GM23338 (cell line): ENCODE measurements at regions not wholly inside any gene's neighbourhood (a gene's known extent, or its start where the extent isn't known, plus 50 kb on each side); places are given as distances from the start of the nearest gene placed in this dataset.

ENCODE experiments used
- ATAC-seq: fragments of 200-7000 bp; cut with Tn5 transposase; 3 replicates; pipeline ENCODE4 v1.9.1; 2020
- DNase-seq: peaks from one replicate; pipeline ENCODE4 v3.0.0-alpha.2; 2015; ENCODE audit warnings: low spot score
- H2AFZ ChIP-seq: fragments of 200-600 bp; sonication (generic); 2 replicates; pipeline ENCODE4 v1.8.0; 2016; ENCODE audit warnings: antibody characterized with exemption, mild to moderate bottlenecking, moderate library complexity
- H3F3A ChIP-seq: fragments of 200-600 bp; sonication (generic); replicated peaks from 2 replicates; pipeline ENCODE4 v1.8.0; 2017; ENCODE audit warnings: antibody characterized with exemption, mixed run types, low read depth
- H3K27ac ChIP-seq: fragments of 200-600 bp; sonication (generic); 2 replicates; pipeline ENCODE4 v1.6.1; 2016; ENCODE audit warnings: low read depth
- H3K27me3 ChIP-seq: fragments of 200-600 bp; sonication (generic); 2 replicates; pipeline ENCODE4 v1.8.0; 2016; ENCODE audit warnings: mild to moderate bottlenecking, mixed run types, moderate library complexity; ENCODE audit not compliant: insufficient read depth
- H3K36me3 ChIP-seq: fragments of 200-600 bp; sonication (generic); 2 replicates; pipeline ENCODE4 v1.8.0; 2016; ENCODE audit warnings: mild to moderate bottlenecking; ENCODE audit not compliant: insufficient read depth
- H3K4me1 ChIP-seq: fragments of 200-600 bp; sonication (generic); 2 replicates; pipeline ENCODE4 v1.8.0; 2016; ENCODE audit warnings: mild to moderate bottlenecking, moderate library complexity; ENCODE audit not compliant: insufficient read depth
- H3K4me2 ChIP-seq: fragments of 200-600 bp; sonication (generic); 2 replicates; pipeline ENCODE4 v1.7.1; 2017; ENCODE audit warnings: mixed run types
- H3K4me3 ChIP-seq: fragments of 200-600 bp; sonication (generic); 2 replicates; pipeline ENCODE4 v1.6.1; 2016; ENCODE audit warnings: mixed run types
- H3K79me2 ChIP-seq: fragments of 200-600 bp; sonication (generic); replicated peaks from 2 replicates; pipeline ENCODE4 v1.8.0; 2017; ENCODE audit warnings: mild to moderate bottlenecking; ENCODE audit not compliant: insufficient read depth
- H3K9me2 ChIP-seq: fragments of 200-600 bp; sonication (generic); 2 replicates; pipeline ENCODE4 v1.8.0; 2017; ENCODE audit not compliant: insufficient read depth
- H4K20me1 ChIP-seq: fragments of 200-600 bp; sonication (generic); replicated peaks from 2 replicates; pipeline ENCODE4 v1.8.0; 2017; ENCODE audit warnings: mild to moderate bottlenecking; ENCODE audit not compliant: insufficient read depth
- H3K27ac Mint-ChIP-seq: 2 replicates; pipeline ENCODE4 v1.8.0; 2020; ENCODE audit warnings: inconsistent platforms, mild to moderate bottlenecking, moderate library complexity, mixed read lengths
- H3K27me3 Mint-ChIP-seq: 3 replicates; pipeline ENCODE4 v1.8.0; 2022; ENCODE audit warnings: low read depth, mild to moderate bottlenecking, moderate library complexity, mixed read lengths, inconsistent platforms; ENCODE audit not compliant: insufficient read depth, poor library complexity
- H3K36me3 Mint-ChIP-seq: 3 replicates; pipeline ENCODE4 v1.8.0; 2021; ENCODE audit warnings: low read depth, mild to moderate bottlenecking, inconsistent platforms, moderate library complexity, mixed read lengths
- H3K4me1 Mint-ChIP-seq: 3 replicates; pipeline ENCODE4 v1.8.0; 2020; ENCODE audit warnings: mild to moderate bottlenecking, inconsistent platforms, mixed read lengths
- H3K4me3 Mint-ChIP-seq: 3 replicates; pipeline ENCODE4 v1.8.0; 2021; ENCODE audit warnings: moderate library complexity, mild to moderate bottlenecking, inconsistent platforms, mixed read lengths
- H3K9me3 Mint-ChIP-seq: 3 replicates; pipeline ENCODE4 v1.8.0; 2020; ENCODE audit warnings: moderate library complexity, mild to moderate bottlenecking, inconsistent platforms, mixed read lengths
- CREB1 ChIP-seq: fragments of 250-450 bp; sonication (Bioruptor Pico); IDR thresholded peaks from 2 replicates; pipeline ENCODE4 v1.5.0; 2020; ENCODE audit warnings: low read depth, mild to moderate bottlenecking, moderate library complexity
- EZH2 ChIP-seq: fragments of 200-600 bp; sonication (generic); IDR thresholded peaks from one replicate; pipeline ENCODE4 v1.8.0; 2017; ENCODE audit warnings: antibody characterized with exemption, mild to moderate bottlenecking, low read depth; ENCODE audit not compliant: unreplicated experiment
- EZH2phosphoT487 ChIP-seq: fragments of 200-600 bp; sonication (generic); IDR thresholded peaks from one replicate; pipeline ENCODE4 v1.8.1; 2018; ENCODE audit warnings: antibody characterized with exemption; ENCODE audit not compliant: unreplicated experiment
- JUNB ChIP-seq: IDR thresholded peaks from one replicate; pipeline ENCODE4 v1.6.1; 2016; ENCODE audit warnings: antibody characterized with exemption; ENCODE audit not compliant: unreplicated experiment
- NANOG ChIP-seq: IDR thresholded peaks from 2 replicates; pipeline ENCODE4 v1.6.1; 2016; ENCODE audit warnings: antibody characterized with exemption, borderline replicate concordance
- POLR2AphosphoS5 ChIP-seq: IDR thresholded peaks from 2 replicates; pipeline ENCODE4 v1.6.1; 2016; ENCODE audit warnings: antibody characterized with exemption, low read depth
- ZNF114 ChIP-seq: fragments of 250-450 bp; sonication (Bioruptor Pico); IDR thresholded peaks from 2 replicates; pipeline ENCODE4 v1.5.0; 2020; ENCODE audit warnings: mild to moderate bottlenecking, moderate library complexity
- ZNF331 ChIP-seq: fragments of 250-450 bp; sonication (Bioruptor Pico); IDR thresholded peaks from 2 replicates; pipeline ENCODE4 v1.5.0; 2020; ENCODE audit warnings: low read depth, mild to moderate bottlenecking, moderate library complexity
- TF ChIP-seq, protein P1 (sequence below), 2 experiments: fragments of 200-600 bp in 1 of 2; sonication (generic) in 1 of 2; conservative IDR thresholded peaks; 2 replicates each; pipeline versions ENCODE4 v1.5.1 to v1.6.1; 2016 to 2017; ENCODE audit warnings: antibody characterized with exemption in 2 of 2, low read depth in 2 of 2, mild to moderate bottlenecking in 2 of 2, moderate library complexity in 1 of 2
- TF ChIP-seq, protein P2 (sequence below): IDR thresholded peaks from 2 replicates; pipeline ENCODE4 v1.6.1; 2016; ENCODE audit warnings: antibody characterized with exemption
- TF ChIP-seq, protein P3 (sequence below): IDR thresholded peaks from one replicate; pipeline ENCODE4 v1.6.1; 2018; ENCODE audit warnings: antibody characterized with exemption; ENCODE audit not compliant: unreplicated experiment

DNA sequence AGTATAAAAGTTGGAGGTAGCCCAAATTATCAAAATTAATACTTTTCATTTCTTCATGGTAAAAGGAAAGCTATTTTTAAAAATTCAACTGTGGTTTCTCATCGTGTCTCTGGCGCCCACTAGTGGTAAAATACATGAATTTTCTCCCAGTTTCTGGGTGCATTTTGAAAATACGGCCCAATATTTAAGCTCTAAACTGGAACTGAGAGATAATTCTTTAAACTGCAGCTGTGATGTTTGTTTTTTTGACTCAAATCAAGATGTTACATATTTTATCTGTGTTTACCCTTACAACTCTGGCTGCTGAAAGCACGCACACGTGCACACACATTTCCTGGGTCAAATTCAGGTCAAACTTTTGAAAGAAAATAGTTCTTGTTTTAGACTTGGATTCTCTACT, 123.9 kb upstream of the ACSL4 start:
- peaks cover 6% of the 10 kb centered on the region for H3K27me3 Mint-ChIP-seq
- Histone ChIP-seq H4K20me1 (no peaks in the 10 kb centered on the region), H2AFZ (0 out of 2 replicates have a peak overlapping the region, but pooled peaks have one; percentile 19), H3F3A (no peaks in the 10 kb centered on the region), H3K4me1 (peaks cover 15% of the 10 kb centered on the region; the same call in 1 of the 2 replicates), H3K4me3 (no peak overlapping the region), H3K27ac (no peak overlapping the region), H3K4me2 (no peak overlapping the region), H3K79me2 (no peaks in the 10 kb centered on the region), H3K36me3 (no peaks in the 10 kb centered on the region), H3K9me2 (no peaks in the 10 kb centered on the region), H3K27me3 (no peaks in the 10 kb centered on the region)
- ATAC-seq (no peak), DNase-seq (peak; percentile 46)
- TF ChIP-seq CREB1 (no peak), JUNB (no peak), EZH2phosphoT487 (no peak), ZNF114 (CRISPR knock-in tag) (no peak), NANOG (no peak), POLR2AphosphoS5 (no peak)
- TF ChIP-seq, protein P1, sequence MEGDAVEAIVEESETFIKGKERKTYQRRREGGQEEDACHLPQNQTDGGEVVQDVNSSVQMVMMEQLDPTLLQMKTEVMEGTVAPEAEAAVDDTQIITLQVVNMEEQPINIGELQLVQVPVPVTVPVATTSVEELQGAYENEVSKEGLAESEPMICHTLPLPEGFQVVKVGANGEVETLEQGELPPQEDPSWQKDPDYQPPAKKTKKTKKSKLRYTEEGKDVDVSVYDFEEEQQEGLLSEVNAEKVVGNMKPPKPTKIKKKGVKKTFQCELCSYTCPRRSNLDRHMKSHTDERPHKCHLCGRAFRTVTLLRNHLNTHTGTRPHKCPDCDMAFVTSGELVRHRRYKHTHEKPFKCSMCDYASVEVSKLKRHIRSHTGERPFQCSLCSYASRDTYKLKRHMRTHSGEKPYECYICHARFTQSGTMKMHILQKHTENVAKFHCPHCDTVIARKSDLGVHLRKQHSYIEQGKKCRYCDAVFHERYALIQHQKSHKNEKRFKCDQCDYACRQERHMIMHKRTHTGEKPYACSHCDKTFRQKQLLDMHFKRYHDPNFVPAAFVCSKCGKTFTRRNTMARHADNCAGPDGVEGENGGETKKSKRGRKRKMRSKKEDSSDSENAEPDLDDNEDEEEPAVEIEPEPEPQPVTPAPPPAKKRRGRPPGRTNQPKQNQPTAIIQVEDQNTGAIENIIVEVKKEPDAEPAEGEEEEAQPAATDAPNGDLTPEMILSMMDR (conservative IDR thresholded peaks at IDR 0.05; ENCODE audit: low read depth in 2 of 2), result peak; percentile 56 to 75
- H3K4me3 Mint-ChIP-seq, result no peak overlapping the region
- peaks cover 11% of the 10 kb centered on the region for H3K4me1 Mint-ChIP-seq
- peaks cover 6% of the 10 kb centered on the region; the same call in 2 of the 3 replicates for H3K9me3 Mint-ChIP-seq
- no peak overlapping the region for H3K27ac Mint-ChIP-seq
- peaks cover 5% of the 10 kb centered on the region; the same call in 1 of the 3 replicates for H3K36me3 Mint-ChIP-seq

DNA sequence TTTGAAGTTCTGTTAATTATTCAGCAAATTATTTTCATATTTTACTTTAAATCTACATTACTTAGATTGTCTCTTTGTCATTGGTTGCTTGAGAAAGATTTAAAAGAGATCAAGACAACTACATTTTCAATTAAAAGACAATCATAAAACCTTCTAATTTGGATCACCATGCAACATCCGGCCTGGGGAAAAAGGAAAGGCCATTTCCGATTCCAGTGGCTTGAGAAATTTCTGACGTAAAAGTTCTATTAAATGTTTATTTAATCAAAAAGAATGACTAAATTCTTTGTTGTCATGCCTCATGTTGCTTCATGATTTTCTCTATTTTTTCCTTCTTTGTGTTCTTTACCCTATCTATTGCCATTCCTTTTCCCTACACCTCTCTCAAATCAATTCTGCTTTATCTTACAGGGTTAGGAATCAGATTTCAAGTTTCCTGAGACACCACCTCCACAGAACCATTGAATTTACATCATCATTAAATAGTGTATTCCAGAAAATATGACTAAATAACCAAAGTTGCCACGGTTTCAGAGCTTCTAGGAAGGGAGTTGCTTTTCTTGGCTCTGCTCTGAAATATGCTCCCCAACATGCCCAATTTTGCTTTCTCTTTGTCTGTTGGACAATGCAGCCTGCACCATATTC, 124.6 kb upstream of the ACSL4 start:
- Histone ChIP-seq H3K36me3 (no peaks in the 10 kb centered on the region), H3K4me3 (no peak overlapping the region), H4K20me1 (no peaks in the 10 kb centered on the region), H3K4me2 (no peak overlapping the region), H3F3A (no peaks in the 10 kb centered on the region), H3K27ac (no peak overlapping the region), H3K4me1 (peaks cover 15% of the 10 kb centered on the region; the same call in 1 of the 2 replicates), H2AFZ (0 out of 2 replicates have a peak overlapping the region, but pooled peaks have one; percentile 28), H3K27me3 (no peaks in the 10 kb centered on the region), H3K79me2 (no peaks in the 10 kb centered on the region), H3K9me2 (no peaks in the 10 kb centered on the region)
- ATAC-seq (no peak), DNase-seq (no peak)
- H3K27ac Mint-ChIP-seq, result no peak overlapping the region
- H3K4me1 Mint-ChIP-seq, result peaks cover 11% of the 10 kb centered on the region
- peaks cover 5% of the 10 kb centered on the region; the same call in 1 of the 3 replicates for H3K36me3 Mint-ChIP-seq
- H3K27me3 Mint-ChIP-seq, result peaks cover 4% of the 10 kb centered on the region
- H3K4me3 Mint-ChIP-seq, result no peak overlapping the region
- H3K9me3 Mint-ChIP-seq, result peaks cover 6% of the 10 kb centered on the region; the same call in 2 of the 3 replicates
- TF ChIP-seq NANOG, result no peak
- TF ChIP-seq, protein P2, sequence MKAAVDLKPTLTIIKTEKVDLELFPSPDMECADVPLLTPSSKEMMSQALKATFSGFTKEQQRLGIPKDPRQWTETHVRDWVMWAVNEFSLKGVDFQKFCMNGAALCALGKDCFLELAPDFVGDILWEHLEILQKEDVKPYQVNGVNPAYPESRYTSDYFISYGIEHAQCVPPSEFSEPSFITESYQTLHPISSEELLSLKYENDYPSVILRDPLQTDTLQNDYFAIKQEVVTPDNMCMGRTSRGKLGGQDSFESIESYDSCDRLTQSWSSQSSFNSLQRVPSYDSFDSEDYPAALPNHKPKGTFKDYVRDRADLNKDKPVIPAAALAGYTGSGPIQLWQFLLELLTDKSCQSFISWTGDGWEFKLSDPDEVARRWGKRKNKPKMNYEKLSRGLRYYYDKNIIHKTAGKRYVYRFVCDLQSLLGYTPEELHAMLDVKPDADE, result no peak
- TF ChIP-seq CREB1, result no peak
- no peak for TF ChIP-seq POLR2AphosphoS5
- TF ChIP-seq ZNF331 (CRISPR knock-in tag), result no peak
- TF ChIP-seq EZH2phosphoT487, result no peak
- no peak for TF ChIP-seq EZH2
- no peak for TF ChIP-seq ZNF114 (CRISPR knock-in tag)
- TF ChIP-seq, protein P3, sequence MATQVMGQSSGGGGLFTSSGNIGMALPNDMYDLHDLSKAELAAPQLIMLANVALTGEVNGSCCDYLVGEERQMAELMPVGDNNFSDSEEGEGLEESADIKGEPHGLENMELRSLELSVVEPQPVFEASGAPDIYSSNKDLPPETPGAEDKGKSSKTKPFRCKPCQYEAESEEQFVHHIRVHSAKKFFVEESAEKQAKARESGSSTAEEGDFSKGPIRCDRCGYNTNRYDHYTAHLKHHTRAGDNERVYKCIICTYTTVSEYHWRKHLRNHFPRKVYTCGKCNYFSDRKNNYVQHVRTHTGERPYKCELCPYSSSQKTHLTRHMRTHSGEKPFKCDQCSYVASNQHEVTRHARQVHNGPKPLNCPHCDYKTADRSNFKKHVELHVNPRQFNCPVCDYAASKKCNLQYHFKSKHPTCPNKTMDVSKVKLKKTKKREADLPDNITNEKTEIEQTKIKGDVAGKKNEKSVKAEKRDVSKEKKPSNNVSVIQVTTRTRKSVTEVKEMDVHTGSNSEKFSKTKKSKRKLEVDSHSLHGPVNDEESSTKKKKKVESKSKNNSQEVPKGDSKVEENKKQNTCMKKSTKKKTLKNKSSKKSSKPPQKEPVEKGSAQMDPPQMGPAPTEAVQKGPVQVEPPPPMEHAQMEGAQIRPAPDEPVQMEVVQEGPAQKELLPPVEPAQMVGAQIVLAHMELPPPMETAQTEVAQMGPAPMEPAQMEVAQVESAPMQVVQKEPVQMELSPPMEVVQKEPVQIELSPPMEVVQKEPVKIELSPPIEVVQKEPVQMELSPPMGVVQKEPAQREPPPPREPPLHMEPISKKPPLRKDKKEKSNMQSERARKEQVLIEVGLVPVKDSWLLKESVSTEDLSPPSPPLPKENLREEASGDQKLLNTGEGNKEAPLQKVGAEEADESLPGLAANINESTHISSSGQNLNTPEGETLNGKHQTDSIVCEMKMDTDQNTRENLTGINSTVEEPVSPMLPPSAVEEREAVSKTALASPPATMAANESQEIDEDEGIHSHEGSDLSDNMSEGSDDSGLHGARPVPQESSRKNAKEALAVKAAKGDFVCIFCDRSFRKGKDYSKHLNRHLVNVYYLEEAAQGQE, result no peak
